ENCODE measurements at regions not wholly inside any gene's neighbourhood (a gene's known extent, or its start where the extent isn't known, plus 50 kb on each side); places are given as distances from the start of the nearest gene placed in this dataset.

DNA sequence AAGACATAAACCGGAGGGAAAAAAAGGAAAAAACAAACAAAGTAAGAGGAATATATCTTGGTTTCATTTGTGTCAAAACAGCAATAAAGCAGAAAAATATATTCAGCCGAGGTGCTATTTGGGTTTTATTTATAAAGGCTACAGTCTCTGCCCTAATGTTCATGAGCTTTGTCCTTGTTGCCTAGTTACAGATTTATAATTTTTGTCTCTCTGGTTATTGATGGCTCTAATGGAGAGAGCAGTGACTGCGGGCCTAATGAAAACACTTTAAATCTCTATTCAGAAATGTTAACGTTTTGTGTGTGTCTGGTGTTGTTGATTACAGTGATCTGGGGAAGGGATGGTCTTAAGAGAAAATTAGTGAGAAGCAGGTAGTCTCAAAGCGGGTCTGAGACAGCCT lies 854.0 kb upstream of the LRRTM1 start:
- Histone ChIP-seq H3K36me3 (ENCODE audit: insufficient read depth, low read length, poor library complexity, severe bottlenecking) (no peaks in the 10 kb centered on the region), H3K9me3 (ENCODE audit: low read depth, low read length, poor library complexity, severe bottlenecking) (peaks cover 10% of the 10 kb centered on the region), H3K27ac (ENCODE audit: low read depth, low read length, poor library complexity, severe bottlenecking) (no peak overlapping the region), H3K4me3 (ENCODE audit: low read depth, low read length, poor library complexity, severe bottlenecking) (no peak overlapping the region), H3K27me3 (replicated peaks; ENCODE audit: insufficient read depth, low read depth, low read length, poor library complexity) (no peaks in the 10 kb centered on the region), H3K4me1 (ENCODE audit: insufficient read depth, low read length, poor library complexity, severe bottlenecking) (no peaks in the 10 kb centered on the region)
- no peak for TF ChIP-seq EZH2 (IDR thresholded peaks at IDR 0.05; ENCODE audit: borderline replicate concordance, low read depth, low read length, poor library complexity, severe bottlenecking)
- TF ChIP-seq, protein P1, sequence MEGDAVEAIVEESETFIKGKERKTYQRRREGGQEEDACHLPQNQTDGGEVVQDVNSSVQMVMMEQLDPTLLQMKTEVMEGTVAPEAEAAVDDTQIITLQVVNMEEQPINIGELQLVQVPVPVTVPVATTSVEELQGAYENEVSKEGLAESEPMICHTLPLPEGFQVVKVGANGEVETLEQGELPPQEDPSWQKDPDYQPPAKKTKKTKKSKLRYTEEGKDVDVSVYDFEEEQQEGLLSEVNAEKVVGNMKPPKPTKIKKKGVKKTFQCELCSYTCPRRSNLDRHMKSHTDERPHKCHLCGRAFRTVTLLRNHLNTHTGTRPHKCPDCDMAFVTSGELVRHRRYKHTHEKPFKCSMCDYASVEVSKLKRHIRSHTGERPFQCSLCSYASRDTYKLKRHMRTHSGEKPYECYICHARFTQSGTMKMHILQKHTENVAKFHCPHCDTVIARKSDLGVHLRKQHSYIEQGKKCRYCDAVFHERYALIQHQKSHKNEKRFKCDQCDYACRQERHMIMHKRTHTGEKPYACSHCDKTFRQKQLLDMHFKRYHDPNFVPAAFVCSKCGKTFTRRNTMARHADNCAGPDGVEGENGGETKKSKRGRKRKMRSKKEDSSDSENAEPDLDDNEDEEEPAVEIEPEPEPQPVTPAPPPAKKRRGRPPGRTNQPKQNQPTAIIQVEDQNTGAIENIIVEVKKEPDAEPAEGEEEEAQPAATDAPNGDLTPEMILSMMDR (conservative IDR thresholded peaks at IDR 0.05; ENCODE audit: low read depth, low read length) = no peak
- no TSS peak for BruUV-seq (replicated peaks)
- intact Hi-C loops (cut with micrococcal nuclease; ENCODE audit: unreplicated experiment) = no loop called here
- POLR2A ChIA-PET (ENCODE audit: low non-redundant PET) = no interaction called here
- no peak for DNase-seq (ENCODE audit: low spot score)
- CTCF ChIA-PET = no interaction called here

DNA sequence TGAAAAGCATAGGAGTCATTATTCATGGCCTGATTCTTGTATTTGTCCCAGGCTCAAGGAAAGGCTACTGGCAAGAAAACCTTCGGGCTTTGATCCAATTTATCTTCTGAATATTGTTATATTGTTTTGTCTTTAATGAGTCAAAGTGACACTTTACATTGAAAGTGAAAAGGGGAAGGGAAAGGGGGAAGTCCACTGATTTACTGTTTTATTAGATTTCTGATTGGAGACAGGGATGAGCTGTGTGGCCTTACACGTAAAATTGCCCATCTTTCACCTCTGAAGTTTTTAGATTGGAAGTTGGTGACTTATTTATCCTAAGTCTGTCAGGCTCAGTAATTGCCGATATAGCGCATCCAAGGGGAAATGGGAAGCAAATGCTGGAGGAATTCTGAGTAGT lies 843.8 kb upstream of the LRRTM1 start:
- CTCF ChIA-PET = no interaction called here
- Histone ChIP-seq H3K4me3 (ENCODE audit: low read depth, low read length, poor library complexity, severe bottlenecking) (no peak overlapping the region), H3K4me1 (ENCODE audit: insufficient read depth, low read length, poor library complexity, severe bottlenecking) (no peaks in the 10 kb centered on the region), H3K36me3 (ENCODE audit: insufficient read depth, low read length, poor library complexity, severe bottlenecking) (no peaks in the 10 kb centered on the region), H3K27me3 (replicated peaks; ENCODE audit: insufficient read depth, low read depth, low read length, poor library complexity) (no peaks in the 10 kb centered on the region), H3K9me3 (ENCODE audit: low read depth, low read length, poor library complexity, severe bottlenecking) (peaks cover 54% of the 10 kb centered on the region), H3K27ac (ENCODE audit: low read depth, low read length, poor library complexity, severe bottlenecking) (no peak overlapping the region)
- TF ChIP-seq, protein P1 (conservative IDR thresholded peaks at IDR 0.05; ENCODE audit: low read depth, low read length) = no peak
- no peak for TF ChIP-seq EZH2 (IDR thresholded peaks at IDR 0.05; ENCODE audit: borderline replicate concordance, low read depth, low read length, poor library complexity, severe bottlenecking)
- BruUV-seq (replicated peaks) = no TSS peak
- intact Hi-C loops (cut with micrococcal nuclease; ENCODE audit: unreplicated experiment) = no loop called here
- POLR2A ChIA-PET (ENCODE audit: low non-redundant PET) = no interaction called here
- no peak for DNase-seq (ENCODE audit: low spot score)

DNA sequence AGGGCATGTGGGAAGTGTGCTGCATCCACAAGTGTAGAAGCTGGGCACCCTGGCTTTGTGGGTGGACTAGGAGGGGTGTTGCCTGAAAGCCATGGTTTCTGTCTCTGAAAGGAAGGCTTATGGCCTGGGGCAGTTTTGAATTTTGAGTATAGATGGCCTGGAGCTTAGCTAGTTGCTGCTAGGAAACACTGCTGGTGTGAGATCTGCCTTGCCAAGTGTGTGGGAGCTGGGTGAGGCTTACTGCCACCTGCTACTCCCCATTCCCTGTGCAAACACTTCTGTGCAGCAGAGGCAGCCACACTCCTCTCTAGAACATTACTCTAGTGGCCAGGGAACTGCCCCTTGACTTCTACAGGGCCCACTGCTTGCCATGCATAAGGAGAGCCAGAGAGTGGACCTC lies 831.7 kb upstream of the LRRTM1 start:
- no peak for TF ChIP-seq EZH2 (IDR thresholded peaks at IDR 0.05; ENCODE audit: borderline replicate concordance, low read depth, low read length, poor library complexity, severe bottlenecking)
- TF ChIP-seq, protein P1 (conservative IDR thresholded peaks at IDR 0.05; ENCODE audit: low read depth, low read length) = no peak
- Histone ChIP-seq H3K4me3 (ENCODE audit: low read depth, low read length, poor library complexity, severe bottlenecking) (no peak overlapping the region), H3K4me1 (ENCODE audit: insufficient read depth, low read length, poor library complexity, severe bottlenecking) (no peaks in the 10 kb centered on the region), H3K27ac (ENCODE audit: low read depth, low read length, poor library complexity, severe bottlenecking) (no peak overlapping the region), H3K27me3 (replicated peaks; ENCODE audit: insufficient read depth, low read depth, low read length, poor library complexity) (no peaks in the 10 kb centered on the region), H3K9me3 (ENCODE audit: low read depth, low read length, poor library complexity, severe bottlenecking) (peaks cover 15% of the 10 kb centered on the region), H3K36me3 (ENCODE audit: insufficient read depth, low read length, poor library complexity, severe bottlenecking) (no peaks in the 10 kb centered on the region)
- POLR2A ChIA-PET (ENCODE audit: low non-redundant PET) = no interaction called here
- CTCF ChIA-PET = no interaction called here
- no TSS peak for BruUV-seq (replicated peaks)
- no peak for DNase-seq (ENCODE audit: low spot score)
- intact Hi-C loops (cut with micrococcal nuclease; ENCODE audit: unreplicated experiment) = no loop called here

Data from A673 (cell line).